B cell (primary cell): ENCODE measurements at regions not wholly inside any gene's neighbourhood (a gene's known extent, or its start where the extent isn't known, plus 50 kb on each side); places are given as distances from the start of the nearest gene placed in this dataset.

Experiments
- ATAC-seq: fragments of 200-7000 bp; cut with Tn5 transposase; one replicate; pipeline ENCODE4 v1.10.0; 2021; ENCODE audit warnings: low read depth, mild to moderate bottlenecking, moderate number of reproducible peaks, moderate library complexity
- CTCF ChIA-PET: fragments of 350-600 bp; sonication (Branson Sonifier 250); formaldehyde crosslinking; loops from one replicate; lab custom pipeline; 2021; ENCODE audit warnings: antibody characterized with exemption, inconsistent platforms; lab: Charles Lee
- POLR2A ChIA-PET: fragments of 350-600 bp; sonication (Branson Sonifier 250); formaldehyde crosslinking; loops from one replicate; lab custom pipeline; 2021; ENCODE audit warnings: antibody characterized with exemption; lab: Charles Lee
- DNase-seq: peaks from one replicate; pipeline ENCODE4 v3.0.0; 2013
- H2AFZ ChIP-seq: 2 replicates; pipeline ENCODE4 v1.6.1; 2012; ENCODE audit warnings: mild to moderate bottlenecking, low read depth, low read length; ENCODE audit not compliant: insufficient read depth, poor library complexity, severe bottlenecking
- H3K27ac ChIP-seq, 2 donors: 1 replicate in 1 of 2; 2 replicates in 1 of 2; pipeline ENCODE4 v1.5.1; 2012 to 2013; ENCODE audit warnings: low read length in 2 of 2, mild to moderate bottlenecking in 2 of 2, moderate library complexity in 1 of 2
- H3K27me3 ChIP-seq, 4 experiments: fragments of 200-600 bp in 1 of 4; sonication (generic) in 1 of 4; replicated peaks in 1 of 4; 1 replicate in 2 of 4; 2 replicates in 2 of 4; pipeline versions ENCODE4 v1.6.1 to v1.7.0; 2013 to 2016; ENCODE audit warnings: low read length in 3 of 4, mild to moderate bottlenecking in 2 of 4, mixed read lengths in 1 of 4, moderate library complexity in 1 of 4; ENCODE audit not compliant: insufficient read depth in 4 of 4, control insufficient read depth in 3 of 4; ENCODE audit errors: control extremely low read depth in 1 of 4
- H3K36me3 ChIP-seq, 2 experiments: replicated peaks in 1 of 2; 1 replicate in 1 of 2; 2 replicates in 1 of 2; pipeline versions ENCODE4 v1.6.1 to v1.7.1; 2013; ENCODE audit warnings: low read length in 1 of 2; ENCODE audit not compliant: insufficient read depth in 2 of 2, control insufficient read depth in 1 of 2; ENCODE audit errors: control extremely low read depth in 1 of 2, extremely low read depth in 1 of 2
- H3K4me1 ChIP-seq, 2 donors: fragments of 200-600 bp in 1 of 2; sonication (generic) in 1 of 2; 1 replicate in 1 of 2; 2 replicates in 1 of 2; pipeline versions ENCODE4 v1.5.1 to v1.6.1; 2013 to 2017; ENCODE audit warnings: low read length in 2 of 2; ENCODE audit not compliant: control insufficient read depth in 2 of 2, insufficient read depth in 2 of 2
- H3K4me2 ChIP-seq: replicated peaks from 2 replicates; pipeline ENCODE3; 2012; ENCODE audit warnings: mild to moderate bottlenecking, low read depth, low read length; ENCODE audit not compliant: poor library complexity, severe bottlenecking
- H3K4me3 ChIP-seq, 5 experiments: fragments of 200-600 bp in 1 of 5; sonication (generic) in 1 of 5; 1 replicate in 3 of 5; 2 replicates in 2 of 5; pipeline versions ENCODE4 v1.5.1 to v1.7.0; 2011 to 2016; ENCODE audit warnings: low read length in 4 of 5, mild to moderate bottlenecking in 4 of 5, low read depth in 2 of 5, control low read depth in 1 of 5, moderate library complexity in 1 of 5; ENCODE audit not compliant: insufficient read depth in 1 of 5; ENCODE audit errors: control extremely low read depth in 1 of 5, extremely low read depth in 1 of 5
- H3K79me2 ChIP-seq: fragments of 200-600 bp; sonication (generic); one replicate; pipeline ENCODE4 v1.6.0; 2016; ENCODE audit warnings: low read length; ENCODE audit not compliant: control insufficient read depth, insufficient read depth
- H3K9ac ChIP-seq: fragments of 200-600 bp; sonication (generic); 2 replicates; pipeline ENCODE4 v1.6.1; 2017; ENCODE audit warnings: mild to moderate bottlenecking, low read length, moderate library complexity
- H3K9me3 ChIP-seq, 3 donors: one replicate each; pipeline versions ENCODE4 v1.6.1 to v1.7.1; 2013; ENCODE audit warnings: low read length in 2 of 3; ENCODE audit not compliant: control insufficient read depth in 2 of 3, insufficient read depth in 1 of 3; ENCODE audit errors: control extremely low read depth in 1 of 3
- H4K20me1 ChIP-seq: 2 replicates; pipeline ENCODE4 v1.6.0; 2012; ENCODE audit warnings: mild to moderate bottlenecking, low read length; ENCODE audit not compliant: insufficient read depth, control insufficient read depth, poor library complexity, severe bottlenecking
- H3K27ac Mint-ChIP-seq: one replicate; pipeline ENCODE4 v1.8.0; 2021; ENCODE audit warnings: mixed read lengths
- H3K27me3 Mint-ChIP-seq: one replicate; pipeline ENCODE4 v1.8.0; 2021; ENCODE audit warnings: mixed read lengths
- H3K4me1 Mint-ChIP-seq: one replicate; pipeline ENCODE4 v1.8.0; 2021; ENCODE audit warnings: mixed read lengths
- H3K4me3 Mint-ChIP-seq: one replicate; pipeline ENCODE4 v1.8.0; 2021; ENCODE audit warnings: mixed read lengths
- H3K9me3 Mint-ChIP-seq: one replicate; pipeline ENCODE4 v1.8.0; 2022; ENCODE audit warnings: mixed read lengths; ENCODE audit not compliant: insufficient read depth
- CTCF ChIP-seq: fragments of 200-600 bp; IDR thresholded peaks from one replicate; pipeline ENCODE4 v1.8.0; 2022; ENCODE audit warnings: antibody characterized with exemption, mild to moderate bottlenecking
- EZH2 ChIP-seq: IDR thresholded peaks from 2 replicates; pipeline ENCODE4 v1.6.1; 2012; ENCODE audit warnings: borderline replicate concordance, low read depth, mild to moderate bottlenecking, moderate library complexity, low read length; ENCODE audit not compliant: insufficient read depth, poor library complexity, severe bottlenecking
- WGBS: methylation state at CpG from one replicate; pipeline ENCODE4 v1.1.5; 2013; ENCODE audit warnings: missing lambda C conversion rate; ENCODE audit not compliant: insufficient coverage; 5-methylcytosine and 5-hydroxymethylcytosine counted together
- intact Hi-C: fragments of 100-400 bp; cut with micrococcal nuclease; formaldehyde crosslinking; loops from one replicate; pipeline ENCODE4 v1.10.0; 2022

DNA sequence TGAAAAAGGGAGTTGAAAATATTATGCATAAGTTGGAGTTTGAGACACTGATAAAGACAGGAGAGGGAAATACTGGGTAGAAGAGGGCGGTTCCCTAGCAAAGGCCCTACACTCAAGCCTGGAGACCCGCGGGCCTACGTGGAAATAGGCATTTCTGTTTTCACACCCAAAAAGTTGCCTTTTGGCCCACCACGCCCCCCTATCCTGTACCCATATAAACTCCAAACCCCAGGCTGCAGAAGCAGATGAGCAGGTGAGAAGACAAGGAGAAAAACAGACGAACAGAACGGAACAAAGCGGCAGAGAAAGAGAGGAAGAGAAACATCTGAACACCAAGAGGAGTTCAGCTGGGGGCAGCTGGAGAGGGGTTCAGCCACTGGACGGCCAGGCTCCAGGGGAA is 177.9 kb downstream of the GALC start:
- Histone ChIP-seq H2AFZ (no peak overlapping the region), H3K4me2 (no peak overlapping the region), H4K20me1 (no peaks in the 10 kb centered on the region), H3K4me3 (no peak overlapping the region), H3K36me3 (no peaks in the 10 kb centered on the region), H3K79me2 (no peaks in the 10 kb centered on the region), H3K4me1 (no peaks in the 10 kb centered on the region), H3K27ac (no peak overlapping the region), H3K9me3 (peaks cover 0 to 3% (median 0%) of the 10 kb centered on the region in 3 donors), H3K9ac (no peak overlapping the region), H3K27me3 (no peaks in the 10 kb centered on the region)
- intact Hi-C loops, result no loop called here
- CTCF ChIA-PET, result no interaction called here
- Mint-ChIP-seq H3K4me3 (no peak overlapping the region), H3K27me3 (peaks cover 4% of the 10 kb centered on the region), H3K4me1 (no peaks in the 10 kb centered on the region), H3K27ac (no peak overlapping the region), H3K9me3 (peaks cover 12% of the 10 kb centered on the region)
- TF ChIP-seq CTCF (no peak), EZH2 (no peak)
- WGBS, result 90% methylated on average over 2 of the region's 9 CpGs
- POLR2A ChIA-PET, result no interaction called here
- ATAC-seq (no peak), DNase-seq (no peak)

DNA sequence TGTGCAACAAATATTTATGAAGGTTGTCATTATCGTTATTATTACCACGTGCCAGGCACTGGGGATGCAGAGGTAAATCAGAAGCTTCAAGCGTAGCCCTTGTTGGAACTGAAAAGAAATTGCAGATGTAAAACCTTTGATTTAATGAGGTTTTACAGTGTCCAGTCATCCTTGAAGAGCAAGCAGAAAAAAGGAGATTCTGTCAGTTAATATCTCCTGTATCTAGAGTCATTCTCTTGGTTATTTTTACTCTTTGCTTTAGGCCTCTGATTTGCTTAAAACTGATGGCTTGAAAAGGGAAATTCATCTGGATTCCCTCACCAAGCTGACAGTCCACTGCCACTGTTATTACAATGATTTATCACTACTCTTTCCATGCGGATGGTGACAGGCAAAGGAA is 179.3 kb downstream of the GALC start:
- Histone ChIP-seq H3K4me3 (no peak overlapping the region), H3K79me2 (no peaks in the 10 kb centered on the region), H3K9me3 (peaks cover 0 to 2% (median 0%) of the 10 kb centered on the region in 3 donors), H3K27ac (no peak overlapping the region), H3K4me1 (no peaks in the 10 kb centered on the region), H3K4me2 (no peak overlapping the region), H4K20me1 (no peaks in the 10 kb centered on the region), H2AFZ (no peak overlapping the region), H3K27me3 (no peaks in the 10 kb centered on the region), H3K36me3 (no peaks in the 10 kb centered on the region), H3K9ac (no peak overlapping the region)
- no peaks in the 10 kb centered on the region for H3K4me1 Mint-ChIP-seq
- DNase-seq (no peak), ATAC-seq (no peak)
- no peak overlapping the region for H3K4me3 Mint-ChIP-seq
- no peak for TF ChIP-seq CTCF
- TF ChIP-seq EZH2, result no peak
- POLR2A ChIA-PET, result no interaction called here
- H3K27ac Mint-ChIP-seq, result no peak overlapping the region
- CTCF ChIA-PET, result no interaction called here
- 70% methylated on average over 4 of the region's 4 CpGs for whole genome bisulfite sequencing
- H3K27me3 Mint-ChIP-seq, result peaks cover 4% of the 10 kb centered on the region
- intact Hi-C loops, result no loop called here
- peaks cover 8% of the 10 kb centered on the region for H3K9me3 Mint-ChIP-seq
